Motor neuron (in vitro differentiated cells): ENCODE measurements at regions not wholly inside any gene's neighbourhood (a gene's known extent, or its start where the extent isn't known, plus 50 kb on each side); places are given as distances from the start of the nearest gene placed in this dataset.
A peak's percentile ranks its signal among the peaks of the same experiment; 100 is the strongest.
"Not testable (repeated sequence)": the region's sequence is repeated elsewhere in the genome, so short reads cannot be mapped to it uniquely, and the experiment has no call there.

Experiments used
- ATAC-seq, 8 experiments: fragments of 200-7000 bp; cut with Tn5 transposase; replicated peaks in 6 of 8; 2 replicates each; pipeline ENCODE4 v1.8.0; 2021; ENCODE audit warnings: mild to moderate bottlenecking in 8 of 8, moderate library complexity in 8 of 8
- H3K27ac ChIP-seq, 2 donors: fragments of 250-450 bp; sonication (Bioruptor Pico); 2 replicates each; pipeline ENCODE4 v1.9.0; 2021; ENCODE audit warnings: antibody characterized with exemption in 2 of 2, mild to moderate bottlenecking in 2 of 2, moderate library complexity in 1 of 2
- H3K4me1 ChIP-seq, 2 donors: fragments of 250-450 bp; sonication (Bioruptor Pico); replicated peaks in 1 of 2; 2 replicates each; pipeline ENCODE4 v1.6.1; 2021; ENCODE audit warnings: antibody characterized with exemption in 2 of 2, mild to moderate bottlenecking in 2 of 2, moderate library complexity in 1 of 2
- H3K4me3 ChIP-seq, 5 donors: fragments of 250-450 bp; sonication (Bioruptor Pico); 2 replicates each; pipeline ENCODE4 v1.9.0; 2021; ENCODE audit warnings: antibody characterized with exemption in 5 of 5, mild to moderate bottlenecking in 5 of 5, moderate library complexity in 4 of 5
- whole genome bisulfite sequencing, 10 experiments: fragments of 450-650 bp; shearing (Covaris generic); methylation state at CpG; one replicate each; pipeline ENCODE4 v1.0.0; 2022; 5-methylcytosine and 5-hydroxymethylcytosine counted together
- in situ Hi-C, 9 experiments: fragments of 400-800 bp; cut with MboI; loops; one replicate each; pipeline ENCODE4 v1.15.0; 2021; ENCODE audit warnings: low sequenced_read_pairs in 9 of 9, low pct_unique_long_range_greater_than_20kb in 2 of 9; ENCODE audit not compliant: unreplicated experiment in 9 of 9

DNA sequence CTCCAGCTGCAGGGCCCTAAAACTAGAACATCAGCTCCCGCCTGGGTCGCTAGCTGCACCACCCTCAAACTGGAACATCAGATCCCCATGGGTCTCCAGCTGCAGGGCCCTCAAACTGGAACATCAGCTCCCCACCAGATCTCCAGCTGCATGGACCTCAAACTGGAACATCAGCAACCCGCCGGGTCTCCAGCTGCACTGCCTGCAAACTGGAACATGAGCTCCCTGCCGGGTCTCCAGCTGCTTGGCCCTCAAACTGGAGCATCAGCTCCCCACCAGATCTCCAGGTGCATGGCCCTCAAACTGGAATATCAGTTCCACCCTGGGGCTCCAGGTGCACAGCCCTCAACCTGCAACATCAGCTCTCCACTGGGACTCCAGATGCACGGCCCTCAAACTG is 82.7 kb downstream of the TFRC start:
- H3K4me3 ChIP-seq, H3K27ac ChIP-seq, H3K4me1 ChIP-seq, ATAC-seq, in situ Hi-C loops: not testable (repeated sequence)
- 0 to 100% (median 75%) methylated on average over 1 to 4 of the region's 6 CpGs; no CpG with 5 or more reads in 4 of the 10 experiments for WGBS, 10 experiments

DNA sequence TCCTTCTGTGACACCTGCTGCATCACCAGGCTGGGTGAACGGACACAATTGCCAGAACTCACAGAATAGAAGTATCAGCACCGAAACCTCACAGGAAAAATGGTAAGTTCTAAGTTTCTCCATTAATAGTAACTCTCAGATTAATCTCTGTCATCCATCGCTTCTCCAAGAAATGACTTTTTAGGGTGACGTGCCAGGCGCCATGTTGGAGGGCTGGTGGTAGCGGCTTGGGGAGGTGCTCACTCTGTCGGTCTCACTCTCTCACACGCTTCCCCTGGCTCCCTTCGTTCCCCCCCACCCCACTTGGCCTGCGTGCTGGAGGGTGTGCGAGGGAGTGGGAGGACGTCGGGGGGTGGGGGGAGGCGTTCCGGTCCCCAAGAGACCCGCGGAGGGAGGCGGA is 85.6 kb downstream of the TFRC start:
- H3K4me3 ChIP-seq, in situ Hi-C loops, H3K4me1 ChIP-seq, ATAC-seq, H3K27ac ChIP-seq: not testable (repeated sequence)
- no CpG with 5 or more reads among the region's 18 CpGs for WGBS, 10 experiments

DNA sequence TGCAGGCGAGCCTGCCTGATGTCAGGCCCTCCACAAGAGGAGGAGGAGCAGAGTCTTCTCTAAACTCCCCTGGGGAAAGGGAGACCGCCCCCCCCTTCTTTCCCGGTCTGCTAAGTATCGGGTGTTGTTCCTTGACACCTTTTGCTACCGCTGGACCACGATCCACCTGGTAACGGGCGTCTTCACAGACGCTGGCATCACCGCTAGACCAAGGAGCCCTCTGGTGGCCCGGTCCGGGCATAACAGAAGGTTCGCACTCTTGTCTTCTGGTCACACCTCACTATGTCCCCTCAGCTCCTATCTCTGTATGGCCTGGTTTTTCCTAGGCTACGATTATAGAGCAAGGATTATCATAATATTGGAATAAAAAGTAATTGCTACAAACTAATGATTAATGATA is 86.0 kb upstream of the TNK2 start:
- H3K4me3 ChIP-seq, ATAC-seq, in situ Hi-C loops, H3K4me1 ChIP-seq, H3K27ac ChIP-seq: not testable (repeated sequence)
- whole genome bisulfite sequencing, 10 experiments = no CpG with 5 or more reads among the region's 14 CpGs

DNA sequence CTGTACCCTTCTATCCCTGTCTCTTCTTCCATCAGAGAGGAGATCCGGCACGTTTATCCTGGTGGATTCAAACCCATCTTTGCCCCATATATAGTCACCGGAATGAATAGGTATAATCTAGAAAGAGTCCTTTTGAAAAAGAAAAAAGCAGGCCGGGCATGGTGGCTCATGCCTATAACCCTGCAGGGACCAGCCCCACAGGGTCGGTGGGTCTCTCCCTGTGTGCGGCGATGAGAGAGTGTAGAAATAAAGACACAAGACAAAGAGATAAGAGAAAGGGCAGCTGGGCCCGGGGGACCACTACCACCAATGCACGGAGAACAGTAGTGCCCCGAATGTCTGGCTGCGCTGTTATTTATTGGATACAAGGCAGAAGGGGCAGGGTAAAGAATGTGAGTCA is 85.3 kb upstream of the TNK2 start:
- ATAC-seq = not testable (repeated sequence)

DNA sequence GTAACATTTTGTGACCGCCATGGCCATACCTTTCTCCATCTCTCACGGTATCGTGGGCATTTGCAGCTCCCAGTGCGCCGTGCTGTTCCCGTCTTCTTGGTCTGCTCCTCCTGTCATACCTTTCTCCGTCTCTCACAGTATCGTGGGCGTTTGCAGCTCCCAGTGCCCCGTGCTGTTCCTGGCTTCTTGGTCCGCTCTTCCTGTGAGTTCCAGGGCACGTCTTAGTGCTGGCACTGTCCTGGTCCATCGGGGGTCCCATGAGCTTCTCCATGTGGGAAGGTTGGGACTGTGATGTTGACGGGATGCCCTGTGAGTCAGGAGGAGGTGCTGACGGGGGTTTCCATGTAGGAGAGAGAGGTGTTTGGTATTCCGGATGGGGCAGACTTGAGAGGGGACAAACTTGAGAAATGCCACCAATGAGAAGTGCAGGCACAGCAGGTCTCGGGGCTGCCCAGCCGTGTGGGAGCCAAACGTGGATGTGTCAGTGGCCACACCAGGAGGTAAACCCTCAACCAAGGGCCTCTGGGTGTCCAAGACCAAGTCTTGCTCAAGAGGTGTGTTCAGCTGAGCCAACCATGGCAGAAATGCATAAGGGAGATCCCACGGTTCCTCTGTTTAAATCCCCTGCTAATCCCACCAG is 84.7 kb upstream of the TNK2 start:
- ATAC-seq, H3K4me1 ChIP-seq, H3K4me3 ChIP-seq, in situ Hi-C loops, H3K27ac ChIP-seq: not testable (repeated sequence)
- WGBS, 10 experiments = 80 to 100% (median 97%) methylated on average over 1 to 5 of the region's 20 CpGs; no CpG with 5 or more reads in 7 of the 10 experiments

More for the DNA sequence above, 85.3 kb upstream of the TNK2 start:
- no CpG with 5 or more reads among the region's 11 CpGs for WGBS, 10 experiments
- H3K27ac ChIP-seq, H3K4me1 ChIP-seq, H3K4me3 ChIP-seq, in situ Hi-C loops: not testable (repeated sequence)

DNA sequence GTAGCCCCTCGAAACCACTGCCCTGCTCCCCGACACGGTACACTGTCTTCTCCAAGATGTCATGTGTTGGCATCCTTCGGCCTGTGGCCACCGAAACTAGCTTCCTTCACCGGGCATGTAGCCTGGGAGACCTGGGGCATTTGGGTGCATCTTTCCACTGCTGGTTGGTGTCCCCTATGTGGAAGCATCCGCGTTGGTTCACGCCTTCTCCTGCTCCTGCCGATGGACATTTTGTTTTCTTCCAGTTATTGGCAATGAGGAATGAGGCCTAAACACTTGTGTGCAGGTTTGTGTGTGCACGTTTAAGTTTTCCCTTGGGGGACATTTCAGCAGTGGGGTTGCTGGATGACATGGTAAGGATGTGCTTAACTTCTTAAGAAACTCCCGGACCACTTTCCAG is 83.6 kb upstream of the TNK2 start:
- H3K4me3 ChIP-seq, H3K27ac ChIP-seq, ATAC-seq, H3K4me1 ChIP-seq, in situ Hi-C loops: not testable (repeated sequence)
- 80 to 100% (median 95%) methylated on average over 1 to 4 of the region's 12 CpGs; no CpG with 5 or more reads in 6 of the 10 experiments for WGBS, 10 experiments

DNA sequence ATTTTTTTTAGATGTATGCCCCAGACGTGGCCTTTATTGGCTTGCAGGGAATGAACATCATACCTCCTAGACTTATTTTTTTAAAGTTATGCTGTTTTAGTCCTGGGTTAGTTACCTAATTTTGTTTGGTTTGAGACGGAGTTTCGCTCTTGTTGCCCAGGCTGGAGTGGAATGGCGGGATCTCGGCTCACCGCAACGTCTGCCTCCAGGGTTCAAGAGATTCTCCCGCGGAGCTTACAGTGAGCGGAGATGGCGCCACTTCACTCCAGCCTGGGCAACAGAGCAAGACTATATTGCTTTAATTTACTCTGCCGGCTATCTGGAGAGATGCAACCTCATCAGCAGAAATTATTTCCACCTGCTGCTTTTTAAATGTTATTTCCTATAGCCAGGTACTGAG is 82.9 kb upstream of the TNK2 start:
- not testable (repeated sequence) for ATAC-seq, H3K4me3 ChIP-seq

DNA sequence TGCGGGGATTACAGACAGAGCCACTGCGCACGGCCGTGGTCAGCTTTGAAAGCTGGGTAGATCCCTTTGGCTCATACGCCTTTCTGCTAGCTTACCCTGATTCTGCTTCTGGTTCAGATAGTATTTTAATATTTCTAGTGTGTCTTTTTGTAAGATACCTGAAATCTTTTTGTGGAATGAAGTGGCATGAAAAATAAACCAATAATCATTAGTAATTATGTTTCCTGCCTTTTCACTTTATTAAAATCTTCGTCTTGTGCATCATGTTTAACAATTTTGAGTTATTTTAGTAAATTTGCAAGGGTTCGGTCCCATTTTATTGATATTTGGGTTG is 82.5 kb upstream of the TNK2 start:
- 33 to 100% (median 86%) methylated on average over 1 to 6 of the region's 7 CpGs; no CpG with 5 or more reads in 1 of the 10 experiments for WGBS, 10 experiments

More for the DNA sequence above, 82.9 kb upstream of the TNK2 start:
- in situ Hi-C loops, H3K4me1 ChIP-seq, H3K27ac ChIP-seq: not testable (repeated sequence)
- WGBS, 10 experiments = 52 to 100% (median 94%) methylated on average over 2 to 9 of the region's 12 CpGs; no CpG with 5 or more reads in 6 of the 10 experiments

DNA sequence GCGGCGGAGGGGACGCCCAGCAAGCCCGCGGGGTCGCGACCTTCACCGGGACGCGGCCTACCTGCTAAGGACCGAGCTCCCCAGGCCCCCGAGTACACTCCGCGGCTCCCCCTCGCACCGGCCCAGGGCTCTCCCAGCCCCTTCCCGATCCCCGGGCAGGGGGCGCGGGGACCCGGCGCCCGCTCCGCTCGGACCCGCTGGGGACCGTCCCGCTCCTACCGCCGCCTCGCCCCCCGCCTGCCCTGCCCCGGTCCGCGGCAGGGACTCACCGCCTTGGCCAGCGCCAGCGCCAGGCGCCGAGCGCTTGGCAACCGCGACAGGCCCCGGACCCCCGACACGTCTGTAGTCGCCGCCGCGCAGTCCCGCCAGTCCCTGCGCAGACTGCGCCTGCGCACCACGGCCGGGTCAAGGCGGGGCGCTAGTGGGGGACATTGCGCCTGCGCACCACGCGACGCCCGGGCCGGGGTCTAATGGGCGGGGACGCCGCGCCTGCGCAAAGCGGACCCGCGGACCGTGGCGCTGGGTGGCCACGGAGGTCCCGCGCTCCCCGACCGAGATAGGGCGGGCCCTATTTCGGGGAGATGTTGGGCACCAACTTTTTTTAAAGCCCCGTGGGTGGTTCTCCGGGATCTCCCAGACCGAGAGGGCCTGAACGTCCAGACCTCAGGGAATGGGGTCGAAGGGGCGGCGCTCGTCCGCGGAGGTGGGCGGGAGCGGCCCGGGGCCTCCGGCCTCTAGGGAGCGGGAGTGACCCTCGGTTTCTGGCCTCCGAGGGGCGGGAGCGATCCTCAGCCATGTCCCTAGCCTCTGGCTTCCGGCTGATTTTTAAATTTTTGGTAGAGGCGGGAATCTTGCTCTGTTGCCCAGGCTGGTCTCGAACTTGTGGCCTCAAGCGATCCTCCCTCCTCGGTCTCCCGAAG is 81.8 kb upstream of the TNK2 start:
- ATAC-seq = peak; percentile 66 to 93 (median 88)
- in situ Hi-C loops, H3K4me1 ChIP-seq: not testable (repeated sequence)
- 2 to 60% (median 14%) methylated on average over 1 to 13 of the region's 107 CpGs; no CpG with 5 or more reads in 5 of the 10 experiments for WGBS, 10 experiments
- H3K4me3 ChIP-seq = peak overlapping the region; percentile 32 to 98 (median 48)
- peak overlapping the region in 1 of 2 donors; percentile 85 for H3K27ac ChIP-seq

More for the DNA sequence above, 82.5 kb upstream of the TNK2 start:
- Histone ChIP-seq H3K4me3 (peak overlapping the region; percentile 30 to 62 (median 47)), H3K27ac (peak overlapping the region in 1 of 2 donors; percentile 85)
- ATAC-seq, H3K4me1 ChIP-seq, in situ Hi-C loops: not testable (repeated sequence)

DNA sequence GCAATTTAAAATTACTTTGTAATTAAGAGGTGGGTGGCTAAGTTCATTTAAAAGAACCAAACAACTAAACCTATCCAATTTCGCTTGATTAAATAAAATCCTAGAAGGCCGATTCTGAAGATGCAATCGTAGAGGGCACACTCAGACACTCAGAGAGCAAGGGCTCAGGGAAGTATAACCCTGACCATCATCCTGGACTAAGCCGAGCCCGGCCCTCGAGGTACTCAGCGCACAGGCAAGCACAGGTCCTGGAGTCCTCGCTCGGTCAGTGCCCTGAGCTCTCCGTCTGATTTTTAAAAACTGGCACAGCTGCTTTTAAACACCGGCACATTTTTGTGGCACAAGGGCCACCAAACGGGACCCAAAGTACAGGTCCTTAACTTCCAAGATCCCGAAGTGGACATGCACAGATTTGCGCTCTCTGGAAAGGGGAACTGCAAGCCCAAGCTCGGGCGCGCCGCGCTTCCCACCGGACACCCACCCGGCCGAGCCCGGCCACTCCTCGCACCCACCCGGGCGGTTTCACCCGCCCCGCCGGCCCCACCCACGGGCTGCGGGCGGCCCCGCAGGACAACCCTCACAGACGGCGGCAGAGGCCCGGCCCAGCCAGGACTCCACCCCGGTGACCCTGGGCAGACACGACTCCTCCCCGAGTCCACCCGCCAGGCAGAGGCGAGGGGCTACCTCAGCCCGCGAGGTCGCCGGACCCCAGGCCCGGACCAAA is 81.0 kb upstream of the TNK2 start:
- H3K27ac ChIP-seq, H3K4me1 ChIP-seq, in situ Hi-C loops: not testable (repeated sequence)
- ATAC-seq = peak; percentile 39 to 67 (median 46)
- H3K4me3 ChIP-seq = peak overlapping the region; percentile 26 to 98 (median 47)
- no CpG with 5 or more reads among the region's 46 CpGs for WGBS, 10 experiments

DNA sequence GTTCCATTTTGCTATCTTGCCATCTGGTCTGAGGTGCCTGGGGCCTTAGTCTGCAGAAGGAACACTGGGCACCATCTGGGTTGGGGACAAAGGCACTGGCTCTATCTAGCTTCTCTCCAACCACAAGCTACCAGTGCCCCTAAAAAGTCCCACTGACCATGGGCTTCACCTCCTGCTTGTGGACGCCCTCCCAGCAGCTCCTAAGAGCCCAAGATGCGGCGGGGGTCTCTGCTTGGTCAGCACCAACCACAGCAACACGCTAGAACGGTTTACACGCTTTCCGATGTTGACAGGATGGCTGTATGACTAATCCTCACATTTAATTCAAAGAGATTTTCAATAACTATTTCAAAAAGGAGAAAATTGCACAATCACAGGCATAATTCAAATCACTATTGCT is 80.4 kb upstream of the TNK2 start:
- in situ Hi-C loops, H3K27ac ChIP-seq, H3K4me1 ChIP-seq: not testable (repeated sequence)
- ATAC-seq = peak in 3 of 8 experiments; percentile 1 to 14 (median 3)
- no CpG with 5 or more reads among the region's 7 CpGs for WGBS, 10 experiments
- H3K4me3 ChIP-seq = peak overlapping the region in 3 of 5 donors; percentile 24 to 48 (median 32)

DNA sequence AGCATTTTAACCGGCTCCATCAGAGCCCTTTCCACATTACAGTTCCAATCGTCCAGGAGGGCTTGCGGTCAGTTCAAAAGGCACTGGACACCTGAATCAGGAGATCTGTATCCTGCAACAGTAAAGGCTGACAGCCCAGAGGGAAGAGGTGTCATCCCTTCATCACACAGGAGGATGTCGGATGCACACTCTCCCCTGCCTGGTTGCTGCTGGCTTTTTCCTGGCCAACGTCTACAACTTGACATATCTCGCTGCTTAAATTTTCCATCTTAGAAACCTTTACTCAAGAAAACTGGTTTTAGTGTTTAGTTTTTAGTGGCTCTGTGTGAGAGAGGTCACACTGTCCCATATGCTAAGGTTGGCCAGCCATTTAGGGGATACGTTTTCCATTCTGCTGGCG is 78.7 kb upstream of the TNK2 start:
- in situ Hi-C loops, H3K4me3 ChIP-seq, H3K4me1 ChIP-seq, ATAC-seq, H3K27ac ChIP-seq: not testable (repeated sequence)
- no CpG with 5 or more reads among the region's 8 CpGs for WGBS, 10 experiments

DNA sequence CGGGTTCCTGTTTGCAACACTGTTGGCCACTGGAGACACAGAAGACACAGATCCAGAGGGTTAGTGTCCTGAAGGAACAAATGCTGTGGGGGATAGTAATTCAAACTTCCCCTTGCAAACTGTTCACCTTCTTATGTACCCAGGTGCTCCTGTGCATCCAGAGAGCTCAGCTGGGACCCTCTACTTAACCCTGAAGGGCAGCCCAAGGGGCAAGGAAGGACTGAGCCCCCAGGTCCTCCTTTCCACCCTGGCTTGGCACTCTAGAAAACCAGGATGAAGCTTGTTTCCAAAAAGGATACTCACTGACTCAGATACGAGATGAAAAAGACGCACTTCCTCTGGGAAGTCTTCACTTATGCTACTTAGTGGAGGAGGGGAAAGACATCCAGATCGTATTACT is 78.2 kb upstream of the TNK2 start:
- WGBS, 10 experiments = no CpG with 5 or more reads among the region's 4 CpGs
- ATAC-seq, in situ Hi-C loops, H3K4me3 ChIP-seq, H3K4me1 ChIP-seq, H3K27ac ChIP-seq: not testable (repeated sequence)
